ENCODE measurements at regions not wholly inside any gene's neighbourhood (a gene's known extent, or its start where the extent isn't known, plus 50 kb on each side); places are given as distances from the start of the nearest gene placed in this dataset.

- TF ChIP-seq CTCF (IDR thresholded peaks at IDR 0.05), result no peak
- TF ChIP-seq EZH2 (IDR thresholded peaks at IDR 0.05), result no peak
Observed at GRCh38 chr13:100913143-100913542, 238.5 kb upstream of the TMTC4 start.
